Activated naive CD8-positive, alpha-beta T cell treated with anti-CD3 and anti-CD28 coated beads for 36 hours (primary cell): ENCODE measurements at regions not wholly inside any gene's neighbourhood (a gene's known extent, or its start where the extent isn't known, plus 50 kb on each side); places are given as distances from the start of the nearest gene placed in this dataset.

Experiments used
- DNase-seq: peaks from one replicate; pipeline ENCODE4 v3.0.0; 2021
- H3K27ac Mint-ChIP-seq: one replicate; pipeline ENCODE4 v1.8.0; 2022; ENCODE audit warnings: mild to moderate bottlenecking, moderate library complexity, mixed read lengths
- H3K27me3 Mint-ChIP-seq: one replicate; pipeline ENCODE4 v1.8.0; 2022; ENCODE audit warnings: mild to moderate bottlenecking, mixed read lengths
- H3K36me3 Mint-ChIP-seq: one replicate; pipeline ENCODE4 v1.8.0; 2021; ENCODE audit warnings: mild to moderate bottlenecking, mixed read lengths
- H3K4me1 Mint-ChIP-seq: one replicate; pipeline ENCODE4 v1.8.0; 2021; ENCODE audit warnings: mixed read lengths
- H3K4me3 Mint-ChIP-seq: one replicate; pipeline ENCODE4 v1.8.0; 2022; ENCODE audit warnings: mild to moderate bottlenecking, moderate library complexity, mixed read lengths
- H3K9me3 Mint-ChIP-seq: one replicate; pipeline ENCODE4 v1.8.0; 2022; ENCODE audit warnings: mixed read lengths

- DNase-seq, result no peak
- H3K4me3 Mint-ChIP-seq, result no peak overlapping the region
- H3K27ac Mint-ChIP-seq, result no peak overlapping the region
- H3K9me3 Mint-ChIP-seq, result no peaks in the 10 kb centered on the region
- H3K36me3 Mint-ChIP-seq, result no peaks in the 10 kb centered on the region
- no peaks in the 10 kb centered on the region for H3K4me1 Mint-ChIP-seq
- H3K27me3 Mint-ChIP-seq, result peaks cover 6% of the 10 kb centered on the region
Observed at GRCh38 chr11:127358160-127358559, 357.6 kb upstream of the KIRREL3 start.

- H3K9me3 Mint-ChIP-seq, result peaks cover 6% of the 10 kb centered on the region
- H3K27ac Mint-ChIP-seq, result no peak overlapping the region
Observed at GRCh38 chr11:127350476-127350875, 349.9 kb upstream of the KIRREL3 start.

GRCh38 chr11:127345819-127346459 lies 345.4 kb upstream of the KIRREL3 start:
- H3K9me3 Mint-ChIP-seq, result peaks cover 6% of the 10 kb centered on the region
- no peak overlapping the region for H3K27ac Mint-ChIP-seq
- no peak for DNase-seq
- no peak overlapping the region for H3K4me3 Mint-ChIP-seq
- H3K36me3 Mint-ChIP-seq, result no peaks in the 10 kb centered on the region
- no peaks in the 10 kb centered on the region for H3K4me1 Mint-ChIP-seq
- H3K27me3 Mint-ChIP-seq, result peaks cover 15% of the 10 kb centered on the region

More at GRCh38 chr11:127350476-127350875, 349.9 kb upstream of the KIRREL3 start:
- no peak overlapping the region for H3K4me3 Mint-ChIP-seq
- H3K36me3 Mint-ChIP-seq, result no peaks in the 10 kb centered on the region
- peaks cover 12% of the 10 kb centered on the region for H3K27me3 Mint-ChIP-seq
- H3K4me1 Mint-ChIP-seq, result no peaks in the 10 kb centered on the region
- DNase-seq, result no peak

GRCh38 chr11:127340438-127340837 lies 339.9 kb upstream of the KIRREL3 start:
- H3K27ac Mint-ChIP-seq, result no peak overlapping the region
- no peaks in the 10 kb centered on the region for H3K4me1 Mint-ChIP-seq
- no peak for DNase-seq

GRCh38 chr11:127339376-127339775 lies 338.8 kb upstream of the KIRREL3 start:
- Mint-ChIP-seq H3K4me1 (no peaks in the 10 kb centered on the region), H3K27ac (no peak overlapping the region), H3K27me3 (no peaks in the 10 kb centered on the region), H3K9me3 (no peaks in the 10 kb centered on the region), H3K36me3 (no peaks in the 10 kb centered on the region), H3K4me3 (no peak overlapping the region)
- no peak for DNase-seq

More at GRCh38 chr11:127340438-127340837, 339.9 kb upstream of the KIRREL3 start:
- Mint-ChIP-seq H3K4me3 (no peak overlapping the region), H3K27me3 (peaks cover 2% of the 10 kb centered on the region), H3K36me3 (no peaks in the 10 kb centered on the region), H3K9me3 (no peaks in the 10 kb centered on the region)

GRCh38 chr11:127338380-127339259 lies 338.1 kb upstream of the KIRREL3 start:
- Mint-ChIP-seq H3K36me3 (no peaks in the 10 kb centered on the region), H3K27ac (no peak overlapping the region), H3K4me3 (no peak overlapping the region), H3K4me1 (no peaks in the 10 kb centered on the region), H3K9me3 (no peaks in the 10 kb centered on the region), H3K27me3 (no peaks in the 10 kb centered on the region)
- no peak for DNase-seq

- no peaks in the 10 kb centered on the region for H3K36me3 Mint-ChIP-seq
- no peak overlapping the region for H3K4me3 Mint-ChIP-seq
Observed at GRCh38 chr11:127334466-127334865, 333.9 kb upstream of the KIRREL3 start.

GRCh38 chr11:127332896-127333295 lies 332.3 kb upstream of the KIRREL3 start:
- Mint-ChIP-seq H3K27me3 (no peaks in the 10 kb centered on the region), H3K4me1 (no peaks in the 10 kb centered on the region), H3K4me3 (no peak overlapping the region), H3K36me3 (no peaks in the 10 kb centered on the region), H3K27ac (no peak overlapping the region), H3K9me3 (peaks cover 5% of the 10 kb centered on the region)
- DNase-seq, result no peak

More at GRCh38 chr11:127334466-127334865, 333.9 kb upstream of the KIRREL3 start:
- no peaks in the 10 kb centered on the region for H3K4me1 Mint-ChIP-seq
- H3K27ac Mint-ChIP-seq, result no peak overlapping the region
- H3K27me3 Mint-ChIP-seq, result no peaks in the 10 kb centered on the region
- peaks cover 5% of the 10 kb centered on the region for H3K9me3 Mint-ChIP-seq
- no peak for DNase-seq

- Mint-ChIP-seq H3K9me3 (peaks cover 5% of the 10 kb centered on the region), H3K27ac (no peak overlapping the region), H3K4me1 (no peaks in the 10 kb centered on the region), H3K4me3 (no peak overlapping the region), H3K36me3 (no peaks in the 10 kb centered on the region), H3K27me3 (no peaks in the 10 kb centered on the region)
- DNase-seq, result no peak
Observed at GRCh38 chr11:127330044-127330443, 329.5 kb upstream of the KIRREL3 start.

- Mint-ChIP-seq H3K4me1 (no peaks in the 10 kb centered on the region), H3K27me3 (no peaks in the 10 kb centered on the region), H3K9me3 (no peaks in the 10 kb centered on the region), H3K4me3 (no peak overlapping the region), H3K36me3 (no peaks in the 10 kb centered on the region), H3K27ac (no peak overlapping the region)
- no peak for DNase-seq
Observed at GRCh38 chr11:127308291-127308690, 307.7 kb upstream of the KIRREL3 start.

- H3K36me3 Mint-ChIP-seq, result no peaks in the 10 kb centered on the region
- no peak overlapping the region for H3K4me3 Mint-ChIP-seq
- H3K27ac Mint-ChIP-seq, result no peak overlapping the region
- no peak for DNase-seq
- H3K4me1 Mint-ChIP-seq, result no peaks in the 10 kb centered on the region
- no peaks in the 10 kb centered on the region for H3K27me3 Mint-ChIP-seq
- H3K9me3 Mint-ChIP-seq, result no peaks in the 10 kb centered on the region
Observed at GRCh38 chr11:127307700-127308099, 307.1 kb upstream of the KIRREL3 start.

- Mint-ChIP-seq H3K4me1 (no peaks in the 10 kb centered on the region), H3K9me3 (no peaks in the 10 kb centered on the region), H3K36me3 (no peaks in the 10 kb centered on the region), H3K4me3 (no peak overlapping the region), H3K27me3 (no peaks in the 10 kb centered on the region), H3K27ac (no peak overlapping the region)
- no peak for DNase-seq
Observed at GRCh38 chr11:127304634-127305033, 304.1 kb upstream of the KIRREL3 start.

- Mint-ChIP-seq H3K36me3 (no peaks in the 10 kb centered on the region), H3K9me3 (peaks cover 19% of the 10 kb centered on the region), H3K27ac (no peak overlapping the region), H3K4me1 (no peaks in the 10 kb centered on the region), H3K4me3 (no peak overlapping the region), H3K27me3 (no peaks in the 10 kb centered on the region)
- DNase-seq, result no peak
Observed at GRCh38 chr11:127288926-127289325, 288.4 kb upstream of the KIRREL3 start.

- no peak overlapping the region for H3K27ac Mint-ChIP-seq
Observed at GRCh38 chr11:127281534-127281933, 281.0 kb upstream of the KIRREL3 start.

GRCh38 chr11:127275774-127276173 lies 275.2 kb upstream of the KIRREL3 start:
- H3K9me3 Mint-ChIP-seq, result peaks cover 3% of the 10 kb centered on the region
- H3K36me3 Mint-ChIP-seq, result no peaks in the 10 kb centered on the region
- no peaks in the 10 kb centered on the region for H3K4me1 Mint-ChIP-seq
- no peaks in the 10 kb centered on the region for H3K27me3 Mint-ChIP-seq
- no peak for DNase-seq
- H3K27ac Mint-ChIP-seq, result no peak overlapping the region
- H3K4me3 Mint-ChIP-seq, result no peak overlapping the region

More at GRCh38 chr11:127281534-127281933, 281.0 kb upstream of the KIRREL3 start:
- Mint-ChIP-seq H3K9me3 (peaks cover 3% of the 10 kb centered on the region), H3K4me3 (no peak overlapping the region), H3K4me1 (no peaks in the 10 kb centered on the region), H3K27me3 (no peaks in the 10 kb centered on the region), H3K36me3 (no peaks in the 10 kb centered on the region)
- no peak for DNase-seq

- no peak overlapping the region for H3K4me3 Mint-ChIP-seq
- H3K9me3 Mint-ChIP-seq, result no peaks in the 10 kb centered on the region
- no peaks in the 10 kb centered on the region for H3K4me1 Mint-ChIP-seq
Observed at GRCh38 chr11:127274328-127274676, 273.7 kb upstream of the KIRREL3 start.

More at GRCh38 chr11:127274328-127274676, 273.7 kb upstream of the KIRREL3 start:
- no peaks in the 10 kb centered on the region for H3K36me3 Mint-ChIP-seq
- H3K27me3 Mint-ChIP-seq, result no peaks in the 10 kb centered on the region
- no peak for DNase-seq
- no peak overlapping the region for H3K27ac Mint-ChIP-seq
